ENCODE measurements at regions not wholly inside any gene's neighbourhood (a gene's known extent, or its start where the extent isn't known, plus 50 kb on each side); places are given as distances from the start of the nearest gene placed in this dataset.

DNA sequence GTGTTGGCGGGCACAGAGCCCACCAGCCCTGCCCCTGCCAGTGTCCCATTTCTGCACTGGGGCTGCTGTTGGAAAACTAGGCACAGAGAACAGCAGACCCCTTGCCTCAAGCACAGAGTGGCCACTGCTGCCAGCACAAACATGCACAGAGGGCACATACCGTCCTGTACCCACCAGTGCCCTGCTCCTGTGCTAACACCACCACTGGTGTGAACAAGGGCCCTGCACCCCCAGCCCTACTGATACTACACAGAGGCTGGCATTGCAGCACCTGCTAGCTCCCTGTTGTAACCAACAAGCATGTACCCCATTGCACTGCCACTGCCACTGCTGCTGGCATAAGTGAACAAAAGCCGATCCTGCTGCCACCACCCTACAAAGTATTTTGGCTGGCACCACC is 348.0 kb upstream of the MPDZ start:
- dilution Hi-C loops (cut with MboI; ENCODE audit: extremely low pct_ligation_motif_present, low sequenced_read_pairs) (no loop called here), intact Hi-C loops (cut with micrococcal nuclease) (no loop called here)
- H3K4me3 ChIP-seq (replicated peaks in 1 of 3; ENCODE audit: insufficient read depth in 1 of 3, low read depth in 1 of 3, low read length in 3 of 3), result no peak overlapping the region
- H3K79me2 ChIP-seq (ENCODE audit: control insufficient read depth, insufficient read depth, low read length), result no peaks in the 10 kb centered on the region
- no peaks in the 10 kb centered on the region for H3K9me1 ChIP-seq (replicated peaks; ENCODE audit: control insufficient read depth, extremely low read depth, insufficient read depth, low read length)
- CTCF ChIA-PET, result no interaction called here
- no peak overlapping the region for H3K9ac ChIP-seq (replicated peaks; ENCODE audit: extremely low read depth, insufficient read depth, low read length)
- H3K4me1 ChIP-seq (ENCODE audit: control insufficient read depth, extremely low read depth, insufficient read depth, low read length), result no peaks in the 10 kb centered on the region
- H3K27me3 ChIP-seq (ENCODE audit: control insufficient read depth in 2 of 2, insufficient read depth in 2 of 2, low read length in 2 of 2), result no peaks in the 10 kb centered on the region
- no TSS peak for BruUV-seq (replicated peaks)
- H3K27ac ChIP-seq (ENCODE audit: insufficient read depth, low read depth, low read length), result no peak overlapping the region
- no peak for DNase-seq (ENCODE audit: low read depth, low spot score)
- POLR2A ChIA-PET, result no interaction called here
- H3K9me3 ChIP-seq (replicated peaks; ENCODE audit: control insufficient read depth, insufficient read depth, low read length), result no peaks in the 10 kb centered on the region
- no peak overlapping the region for H2AFZ ChIP-seq (ENCODE audit: low read depth, low read length)
- no peak for TF ChIP-seq MYC (IDR thresholded peaks at IDR 0.05; ENCODE audit: low read depth, low read length)
- TF ChIP-seq, protein P1, sequence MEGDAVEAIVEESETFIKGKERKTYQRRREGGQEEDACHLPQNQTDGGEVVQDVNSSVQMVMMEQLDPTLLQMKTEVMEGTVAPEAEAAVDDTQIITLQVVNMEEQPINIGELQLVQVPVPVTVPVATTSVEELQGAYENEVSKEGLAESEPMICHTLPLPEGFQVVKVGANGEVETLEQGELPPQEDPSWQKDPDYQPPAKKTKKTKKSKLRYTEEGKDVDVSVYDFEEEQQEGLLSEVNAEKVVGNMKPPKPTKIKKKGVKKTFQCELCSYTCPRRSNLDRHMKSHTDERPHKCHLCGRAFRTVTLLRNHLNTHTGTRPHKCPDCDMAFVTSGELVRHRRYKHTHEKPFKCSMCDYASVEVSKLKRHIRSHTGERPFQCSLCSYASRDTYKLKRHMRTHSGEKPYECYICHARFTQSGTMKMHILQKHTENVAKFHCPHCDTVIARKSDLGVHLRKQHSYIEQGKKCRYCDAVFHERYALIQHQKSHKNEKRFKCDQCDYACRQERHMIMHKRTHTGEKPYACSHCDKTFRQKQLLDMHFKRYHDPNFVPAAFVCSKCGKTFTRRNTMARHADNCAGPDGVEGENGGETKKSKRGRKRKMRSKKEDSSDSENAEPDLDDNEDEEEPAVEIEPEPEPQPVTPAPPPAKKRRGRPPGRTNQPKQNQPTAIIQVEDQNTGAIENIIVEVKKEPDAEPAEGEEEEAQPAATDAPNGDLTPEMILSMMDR (IDR thresholded peaks at IDR 0.05; ENCODE audit: extremely low read depth in 1 of 2, insufficient read depth in 1 of 2, low read depth in 1 of 2, low read length in 2 of 2), result no peak
- no peaks in the 10 kb centered on the region for H3K36me3 ChIP-seq (ENCODE audit: control insufficient read depth in 2 of 2, extremely low read depth in 1 of 2, insufficient read depth in 2 of 2, low read length in 2 of 2)
- no peaks in the 10 kb centered on the region for H4K20me1 ChIP-seq (replicated peaks; ENCODE audit: control insufficient read depth, extremely low read depth, insufficient read depth, low read length)
- FAIRE-seq, result no peak
- no peak overlapping the region for H3K4me2 ChIP-seq (ENCODE audit: insufficient read depth, low read length)

GRCh38 chr9:13627071-13627470 is 347.6 kb upstream of the MPDZ start:
- Histone ChIP-seq H3K27ac (ENCODE audit: insufficient read depth, low read depth, low read length) (no peak overlapping the region), H3K4me2 (ENCODE audit: insufficient read depth, low read length) (no peak overlapping the region), H4K20me1 (replicated peaks; ENCODE audit: control insufficient read depth, extremely low read depth, insufficient read depth, low read length) (no peaks in the 10 kb centered on the region), H3K4me3 (replicated peaks in 1 of 3; ENCODE audit: insufficient read depth in 1 of 3, low read depth in 1 of 3, low read length in 3 of 3) (no peak overlapping the region), H3K9me3 (replicated peaks; ENCODE audit: control insufficient read depth, insufficient read depth, low read length) (no peaks in the 10 kb centered on the region), H2AFZ (ENCODE audit: low read depth, low read length) (no peak overlapping the region), H3K27me3 (ENCODE audit: control insufficient read depth in 2 of 2, insufficient read depth in 2 of 2, low read length in 2 of 2) (no peaks in the 10 kb centered on the region), H3K79me2 (ENCODE audit: control insufficient read depth, insufficient read depth, low read length) (no peaks in the 10 kb centered on the region), H3K9me1 (replicated peaks; ENCODE audit: control insufficient read depth, extremely low read depth, insufficient read depth, low read length) (no peaks in the 10 kb centered on the region), H3K9ac (replicated peaks; ENCODE audit: extremely low read depth, insufficient read depth, low read length) (no peak overlapping the region), H3K36me3 (ENCODE audit: control insufficient read depth in 2 of 2, extremely low read depth in 1 of 2, insufficient read depth in 2 of 2, low read length in 2 of 2) (no peaks in the 10 kb centered on the region), H3K4me1 (ENCODE audit: control insufficient read depth, extremely low read depth, insufficient read depth, low read length) (no peaks in the 10 kb centered on the region)
- no TSS peak for BruUV-seq (replicated peaks)
- intact Hi-C loops (cut with micrococcal nuclease) (no loop called here), dilution Hi-C loops (cut with MboI; ENCODE audit: extremely low pct_ligation_motif_present, low sequenced_read_pairs) (no loop called here)
- no peak for DNase-seq (ENCODE audit: low read depth, low spot score)
- ChIA-PET POLR2A (no interaction called here), CTCF (no interaction called here)
- no peak for FAIRE-seq
- TF ChIP-seq, protein P1 (IDR thresholded peaks at IDR 0.05; ENCODE audit: extremely low read depth in 1 of 2, insufficient read depth in 1 of 2, low read depth in 1 of 2, low read length in 2 of 2), result no peak
- TF ChIP-seq POLR2AphosphoS5 (IDR thresholded peaks at IDR 0.05; ENCODE audit: insufficient read depth, low read depth, low read length) (no peak), MYC (IDR thresholded peaks at IDR 0.05; ENCODE audit: low read depth, low read length) (no peak), GATA2 (IDR thresholded peaks at IDR 0.05; ENCODE audit: insufficient read depth, insufficient read length, low read depth, low read length) (no peak), JUN (IDR thresholded peaks at IDR 0.05; ENCODE audit: borderline replicate concordance, insufficient read depth, insufficient read length, low read depth) (no peak), FOS (IDR thresholded peaks at IDR 0.05; ENCODE audit: borderline replicate concordance, insufficient read depth, low read length) (no peak)
- TF ChIP-seq, protein P2, sequence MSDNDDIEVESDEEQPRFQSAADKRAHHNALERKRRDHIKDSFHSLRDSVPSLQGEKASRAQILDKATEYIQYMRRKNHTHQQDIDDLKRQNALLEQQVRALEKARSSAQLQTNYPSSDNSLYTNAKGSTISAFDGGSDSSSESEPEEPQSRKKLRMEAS (IDR thresholded peaks at IDR 0.05; ENCODE audit: insufficient read depth, insufficient read length), result no peak

All from endothelial cell of umbilical vein (primary cell).